Astrocyte (in vitro differentiated cells and primary cell): ENCODE measurements at regions not wholly inside any gene's neighbourhood (a gene's known extent, or its start where the extent isn't known, plus 50 kb on each side); places are given as distances from the start of the nearest gene placed in this dataset.
A peak's percentile ranks its signal among the peaks of the same experiment; 100 is the strongest.
"Not testable (repeated sequence)": the region's sequence is repeated elsewhere in the genome, so short reads cannot be mapped to it uniquely, and the experiment has no call there.

Source experiments
- DNase-seq: peaks from one replicate; pipeline ENCODE4 v3.0.0-alpha.2; 2010; ENCODE audit warnings: low read depth
- FAIRE-seq: peaks from 2 replicates; lab custom pipeline; 2011; peaks lifted over from hg19 to GRCh38; lab: Jason Lieb, UNC
- H2AFZ ChIP-seq: 2 replicates; pipeline ENCODE4 v1.6.0; 2012; ENCODE audit warnings: low read depth, low read length, inconsistent platforms
- H3K27ac ChIP-seq: 2 replicates; pipeline ENCODE4 v1.5.1; 2011; ENCODE audit warnings: low read depth, low read length, inconsistent platforms
- H3K27me3 ChIP-seq: 2 replicates; pipeline ENCODE4 v1.6.0; 2011; ENCODE audit warnings: low read length, inconsistent platforms; ENCODE audit not compliant: insufficient read depth
- H3K36me3 ChIP-seq: 2 replicates; pipeline ENCODE4 v1.5.1; 2011; ENCODE audit warnings: low read length, inconsistent platforms; ENCODE audit not compliant: insufficient read depth
- H3K4me1 ChIP-seq: 2 replicates; pipeline ENCODE4 v1.5.1; 2011; ENCODE audit warnings: low read length, inconsistent platforms; ENCODE audit not compliant: insufficient read depth
- H3K4me2 ChIP-seq: 2 replicates; pipeline ENCODE4 v1.6.0; 2012; ENCODE audit warnings: low read length, inconsistent platforms
- H3K4me3 ChIP-seq: 2 replicates; pipeline ENCODE4 v1.5.1; 2011; ENCODE audit warnings: low read depth, mild to moderate bottlenecking, low read length, inconsistent platforms; ENCODE audit not compliant: insufficient read depth
- H3K79me2 ChIP-seq: 2 replicates; pipeline ENCODE4 v1.6.0; 2012; ENCODE audit warnings: mild to moderate bottlenecking, low read length, inconsistent platforms; ENCODE audit not compliant: insufficient read depth
- H3K9ac ChIP-seq: 2 replicates; pipeline ENCODE4 v1.6.0; 2012; ENCODE audit warnings: mild to moderate bottlenecking, low read length, inconsistent platforms
- H3K9me3 ChIP-seq: 2 replicates; pipeline ENCODE4 v1.5.1; 2012; ENCODE audit warnings: low read depth, mild to moderate bottlenecking, low read length, inconsistent platforms; ENCODE audit not compliant: insufficient read depth
- H4K20me1 ChIP-seq: 2 replicates; pipeline ENCODE4 v1.6.0; 2012; ENCODE audit warnings: low read length, inconsistent platforms; ENCODE audit not compliant: insufficient read depth
- H3K27ac Mint-ChIP-seq: one replicate; pipeline ENCODE4 v1.8.0; 2021; ENCODE audit warnings: mild to moderate bottlenecking, mixed read lengths; ENCODE audit not compliant: unreplicated experiment
- H3K27me3 Mint-ChIP-seq: one replicate; pipeline ENCODE4 v1.8.0; 2021; ENCODE audit warnings: low read depth, mixed read lengths; ENCODE audit not compliant: unreplicated experiment
- H3K36me3 Mint-ChIP-seq: one replicate; pipeline ENCODE4 v1.8.0; 2021; ENCODE audit warnings: low read depth, mixed read lengths; ENCODE audit not compliant: unreplicated experiment
- H3K4me1 Mint-ChIP-seq: one replicate; pipeline ENCODE4 v1.8.0; 2021; ENCODE audit warnings: low read depth, mixed read lengths; ENCODE audit not compliant: unreplicated experiment
- H3K4me3 Mint-ChIP-seq: one replicate; pipeline ENCODE4 v1.8.0; 2021; ENCODE audit warnings: mild to moderate bottlenecking, moderate library complexity, mixed read lengths; ENCODE audit not compliant: unreplicated experiment
- H3K9me3 Mint-ChIP-seq: one replicate; pipeline ENCODE4 v1.8.0; 2021; ENCODE audit warnings: mild to moderate bottlenecking, mixed read lengths; ENCODE audit not compliant: unreplicated experiment
- EZH2 ChIP-seq: IDR thresholded peaks from 2 replicates; pipeline ENCODE4 v1.6.1; 2012; ENCODE audit warnings: mild to moderate bottlenecking, low read length, inconsistent platforms; ENCODE audit not compliant: insufficient read depth
- TF ChIP-seq, protein P1 (sequence below): IDR thresholded peaks from 2 replicates; pipeline ENCODE4 v1.5.1; 2011; ENCODE audit warnings: low read depth, mild to moderate bottlenecking, inconsistent platforms, low read length, moderate library complexity; ENCODE audit not compliant: insufficient read depth

DNA sequence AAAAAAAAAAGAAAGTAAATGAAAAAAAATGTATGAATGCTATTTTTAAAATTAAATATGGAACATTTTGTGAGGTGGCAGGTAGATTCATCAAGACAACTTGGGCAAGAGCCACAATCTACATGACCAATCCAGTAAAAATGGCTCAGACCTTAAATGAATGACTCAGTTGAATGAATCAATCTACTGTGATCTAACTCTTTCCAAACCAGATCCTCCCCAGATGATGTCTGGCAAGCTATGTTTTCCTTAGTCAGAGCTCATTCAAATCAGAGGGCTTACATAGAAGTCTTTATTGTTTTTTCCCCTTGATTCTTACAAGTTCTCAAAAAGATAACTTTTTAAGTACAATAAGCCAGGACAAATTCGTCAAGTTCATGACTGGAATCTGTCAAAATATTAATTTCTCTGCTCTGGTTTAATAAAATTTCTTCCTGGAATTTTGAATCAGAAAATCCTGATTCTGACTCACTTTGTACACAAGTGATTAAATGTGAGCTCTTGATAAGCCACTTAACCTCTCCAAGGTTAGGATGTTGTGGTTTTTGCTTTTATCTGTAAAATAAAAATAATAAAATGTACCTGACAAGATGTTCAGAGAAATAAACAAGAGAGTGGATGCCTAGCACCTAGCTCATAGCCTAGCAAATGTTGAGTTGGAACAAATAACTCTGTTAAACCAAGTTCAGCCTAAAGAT lies 105.6 kb upstream of the SMIM31 start:
- Histone ChIP-seq H3K9ac (peak overlapping the region; percentile 32), H3K4me1 (peaks cover 10% of the 10 kb centered on the region), H3K4me2 (peak overlapping the region; percentile 44), H3K79me2 (no peaks in the 10 kb centered on the region), H2AFZ (no peak overlapping the region), H3K36me3 (no peaks in the 10 kb centered on the region), H4K20me1 (no peaks in the 10 kb centered on the region), H3K9me3 (no peaks in the 10 kb centered on the region), H3K4me3 (no peak overlapping the region), H3K27me3 (no peaks in the 10 kb centered on the region), H3K27ac (peak overlapping the region; percentile 78)
- peaks cover 3% of the 10 kb centered on the region for H3K27me3 Mint-ChIP-seq
- no peaks in the 10 kb centered on the region for H3K36me3 Mint-ChIP-seq
- FAIRE-seq = no peak
- DNase-seq = peak; percentile 93
- H3K4me1 Mint-ChIP-seq = no peaks in the 10 kb centered on the region
- H3K27ac Mint-ChIP-seq = no peak overlapping the region
- TF ChIP-seq, protein P1, sequence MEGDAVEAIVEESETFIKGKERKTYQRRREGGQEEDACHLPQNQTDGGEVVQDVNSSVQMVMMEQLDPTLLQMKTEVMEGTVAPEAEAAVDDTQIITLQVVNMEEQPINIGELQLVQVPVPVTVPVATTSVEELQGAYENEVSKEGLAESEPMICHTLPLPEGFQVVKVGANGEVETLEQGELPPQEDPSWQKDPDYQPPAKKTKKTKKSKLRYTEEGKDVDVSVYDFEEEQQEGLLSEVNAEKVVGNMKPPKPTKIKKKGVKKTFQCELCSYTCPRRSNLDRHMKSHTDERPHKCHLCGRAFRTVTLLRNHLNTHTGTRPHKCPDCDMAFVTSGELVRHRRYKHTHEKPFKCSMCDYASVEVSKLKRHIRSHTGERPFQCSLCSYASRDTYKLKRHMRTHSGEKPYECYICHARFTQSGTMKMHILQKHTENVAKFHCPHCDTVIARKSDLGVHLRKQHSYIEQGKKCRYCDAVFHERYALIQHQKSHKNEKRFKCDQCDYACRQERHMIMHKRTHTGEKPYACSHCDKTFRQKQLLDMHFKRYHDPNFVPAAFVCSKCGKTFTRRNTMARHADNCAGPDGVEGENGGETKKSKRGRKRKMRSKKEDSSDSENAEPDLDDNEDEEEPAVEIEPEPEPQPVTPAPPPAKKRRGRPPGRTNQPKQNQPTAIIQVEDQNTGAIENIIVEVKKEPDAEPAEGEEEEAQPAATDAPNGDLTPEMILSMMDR = no peak
- TF ChIP-seq EZH2 = no peak
- peaks cover 4% of the 10 kb centered on the region for H3K9me3 Mint-ChIP-seq
- no peak overlapping the region for H3K4me3 Mint-ChIP-seq

DNA sequence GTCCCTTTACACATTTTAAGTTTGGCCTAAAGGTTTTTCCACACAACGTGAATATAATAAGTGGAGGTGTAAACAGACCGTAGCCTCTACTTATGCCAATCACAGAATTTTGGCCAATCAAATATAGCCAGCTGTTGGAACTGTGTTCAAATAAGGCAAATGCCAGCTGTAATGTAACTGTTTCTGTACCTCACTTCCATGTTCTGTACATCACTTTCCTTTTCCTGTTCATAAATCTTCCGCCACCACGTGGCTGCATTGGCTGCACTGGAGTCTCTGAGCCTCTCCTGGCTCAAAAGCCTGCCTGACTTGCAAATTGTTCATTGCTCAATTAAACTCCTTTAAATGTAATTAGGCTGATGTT lies 105.1 kb upstream of the SMIM31 start:
- no peak for DNase-seq
- peak overlapping the region; percentile 78 for H3K27ac ChIP-seq
- H3K4me3 ChIP-seq = no peak overlapping the region
- Mint-ChIP-seq H3K9me3 (peaks cover 4% of the 10 kb centered on the region), H3K4me1 (no peaks in the 10 kb centered on the region), H3K4me3 (no peak overlapping the region), H3K27ac (no peak overlapping the region), H3K36me3 (no peaks in the 10 kb centered on the region), H3K27me3 (peaks cover 3% of the 10 kb centered on the region)
- peak overlapping the region; percentile 44 for H3K4me2 ChIP-seq
- no peak for FAIRE-seq
- no peaks in the 10 kb centered on the region for H3K36me3 ChIP-seq
- no peaks in the 10 kb centered on the region for H3K27me3 ChIP-seq
- H4K20me1 ChIP-seq = no peaks in the 10 kb centered on the region
- H3K9me3 ChIP-seq = no peaks in the 10 kb centered on the region
- peak overlapping the region; percentile 32 for H3K9ac ChIP-seq
- H2AFZ ChIP-seq = no peak overlapping the region
- peaks cover 10% of the 10 kb centered on the region for H3K4me1 ChIP-seq
- H3K79me2 ChIP-seq = no peaks in the 10 kb centered on the region
- no peak for TF ChIP-seq EZH2
- TF ChIP-seq, protein P1 = no peak

DNA sequence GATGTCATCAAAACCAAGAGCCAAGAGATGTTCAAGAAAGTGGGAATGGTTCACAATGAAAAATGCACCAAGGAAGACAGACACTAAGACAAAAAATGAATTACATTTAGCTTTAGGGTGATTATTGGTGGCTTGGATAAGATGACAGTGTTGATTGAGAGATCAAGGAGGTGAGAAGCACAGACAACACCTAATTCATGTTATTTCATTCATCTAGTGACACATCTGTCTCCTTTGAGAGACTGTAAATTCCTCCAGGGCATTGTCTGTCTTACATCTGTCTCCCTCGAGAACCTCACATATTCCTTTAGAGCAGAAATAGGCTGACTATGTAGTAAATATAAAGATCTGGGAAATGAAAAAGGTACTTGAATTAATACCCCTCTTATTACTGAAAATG lies 94.2 kb upstream of the SMIM31 start:
- no peaks in the 10 kb centered on the region for H3K27me3 ChIP-seq
- no peaks in the 10 kb centered on the region for H3K4me1 Mint-ChIP-seq
- H3K4me1 ChIP-seq = no peaks in the 10 kb centered on the region
- no peak overlapping the region for H3K4me3 Mint-ChIP-seq
- H3K27ac Mint-ChIP-seq = no peak overlapping the region
- no peaks in the 10 kb centered on the region for H3K27me3 Mint-ChIP-seq
- no peaks in the 10 kb centered on the region for H4K20me1 ChIP-seq
- peaks cover 3% of the 10 kb centered on the region for H3K9me3 ChIP-seq
- no peaks in the 10 kb centered on the region for H3K36me3 Mint-ChIP-seq
- H2AFZ ChIP-seq = no peak overlapping the region
- no peaks in the 10 kb centered on the region for H3K79me2 ChIP-seq
- TF ChIP-seq EZH2 = no peak
- TF ChIP-seq, protein P1 = no peak
- H3K36me3 ChIP-seq = no peaks in the 10 kb centered on the region
- no peak overlapping the region for H3K27ac ChIP-seq
- no peak overlapping the region for H3K4me2 ChIP-seq
- DNase-seq (no peak), FAIRE-seq (no peak)
- no peak overlapping the region for H3K4me3 ChIP-seq
- H3K9ac ChIP-seq = no peak overlapping the region
- no peaks in the 10 kb centered on the region for H3K9me3 Mint-ChIP-seq

DNA sequence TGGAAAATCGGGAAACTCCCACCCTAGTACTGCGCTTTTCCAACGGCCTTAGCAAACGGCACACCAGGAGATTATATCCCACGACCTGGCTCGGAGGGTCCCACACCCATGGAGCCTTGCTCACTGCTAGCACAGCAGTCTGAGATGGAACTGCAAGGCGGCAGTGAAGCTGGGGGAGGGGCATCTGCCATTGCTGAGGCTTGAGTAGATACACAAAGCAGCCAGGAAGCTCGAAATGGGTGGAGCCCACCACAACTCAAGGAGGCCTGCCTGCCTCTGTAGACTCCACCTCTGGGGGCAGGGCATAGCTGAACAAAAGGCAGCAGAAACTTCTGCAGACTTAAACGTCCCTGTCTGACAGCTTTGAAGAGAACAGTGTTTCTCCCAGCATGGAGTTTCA lies 77.8 kb upstream of the SMIM31 start:
- not testable (repeated sequence) for H3K4me3 ChIP-seq, H3K36me3 Mint-ChIP-seq

More for the DNA sequence above, 77.8 kb upstream of the SMIM31 start:
- H3K27ac Mint-ChIP-seq, H3K9ac ChIP-seq, H3K79me2 ChIP-seq, H3K9me3 ChIP-seq, H4K20me1 ChIP-seq, H3K4me3 Mint-ChIP-seq, H3K27me3 Mint-ChIP-seq, H3K4me1 ChIP-seq, H3K4me2 ChIP-seq, DNase-seq, FAIRE-seq, H3K4me1 Mint-ChIP-seq, H3K36me3 ChIP-seq, H3K9me3 Mint-ChIP-seq, H3K27ac ChIP-seq, H3K27me3 ChIP-seq, H2AFZ ChIP-seq: not testable (repeated sequence)
